ENCODE measurements at regions not wholly inside any gene's neighbourhood (a gene's known extent, or its start where the extent isn't known, plus 50 kb on each side); places are given as distances from the start of the nearest gene placed in this dataset.
"Not testable (repeated sequence)": the region's sequence is repeated elsewhere in the genome, so short reads cannot be mapped to it uniquely, and the experiment has no call there.

GRCh38 chr5:8676695-8677094 is 807.7 kb downstream of the MTRR start:
- DNase-seq, result no peak

GRCh38 chr5:8682381-8682780 is 813.4 kb downstream of the MTRR start:
- no peak for DNase-seq

DNA sequence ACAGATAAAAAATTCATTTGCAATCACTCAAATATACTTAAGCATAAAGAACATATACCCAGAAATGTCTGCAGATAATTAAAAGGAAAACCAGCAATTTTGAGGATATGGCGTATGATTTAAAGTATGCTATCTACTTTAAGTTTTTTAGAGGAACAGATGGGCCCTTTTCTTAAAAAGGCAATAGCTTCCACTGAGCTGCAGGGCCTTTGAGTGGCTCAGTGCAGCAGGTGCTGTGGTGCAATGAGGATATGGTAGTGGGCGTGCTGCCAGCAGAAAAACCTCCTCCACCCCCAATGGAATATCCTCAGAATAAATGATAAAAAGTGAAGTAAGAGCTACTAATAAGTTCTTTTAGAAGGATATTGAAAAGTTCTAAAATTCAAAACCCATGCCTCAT is 814.5 kb downstream of the MTRR start:
- DNase-seq, result no peak

GRCh38 chr5:8685704-8686103 is 816.8 kb downstream of the MTRR start:
- no peak for DNase-seq

DNA sequence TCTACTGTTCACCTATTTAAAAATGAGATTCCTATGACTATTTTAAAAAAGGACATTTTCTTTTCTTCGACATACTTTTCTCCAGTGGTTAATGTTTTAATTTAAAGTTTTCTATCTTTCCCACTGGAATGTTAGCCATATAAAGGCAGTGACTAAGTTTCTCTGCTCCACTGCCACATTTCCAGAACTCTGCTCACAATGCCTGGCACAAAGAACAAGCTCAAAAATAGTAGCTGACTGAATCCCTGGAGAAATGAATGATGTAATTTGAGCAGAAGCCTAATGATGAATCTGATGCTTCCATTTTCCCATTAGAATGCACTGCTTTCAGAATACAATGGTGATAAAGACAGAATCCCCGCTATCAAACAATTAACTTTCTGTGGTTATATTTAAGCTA is 817.8 kb downstream of the MTRR start:
- DNase-seq, result no peak

DNA sequence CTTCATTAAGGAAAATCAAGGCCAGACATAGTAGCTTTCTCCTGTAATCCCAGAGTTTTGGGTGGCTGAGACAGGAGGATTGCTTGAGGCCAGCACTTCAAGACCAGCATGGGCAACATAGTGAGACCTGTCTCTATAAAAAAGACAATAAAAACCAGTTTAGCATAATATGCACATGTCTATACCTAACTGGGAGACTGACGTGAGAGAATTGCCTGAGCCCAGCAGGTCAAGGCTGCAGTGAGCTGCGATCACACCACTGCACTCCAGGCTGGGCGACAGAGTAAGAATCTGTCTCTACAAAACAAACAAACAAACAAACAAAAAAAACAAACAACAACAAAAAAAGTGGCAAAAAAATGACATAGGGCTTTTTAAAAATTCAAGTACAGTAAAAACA is 820.8 kb downstream of the MTRR start:
- DNase-seq, result no peak

DNA sequence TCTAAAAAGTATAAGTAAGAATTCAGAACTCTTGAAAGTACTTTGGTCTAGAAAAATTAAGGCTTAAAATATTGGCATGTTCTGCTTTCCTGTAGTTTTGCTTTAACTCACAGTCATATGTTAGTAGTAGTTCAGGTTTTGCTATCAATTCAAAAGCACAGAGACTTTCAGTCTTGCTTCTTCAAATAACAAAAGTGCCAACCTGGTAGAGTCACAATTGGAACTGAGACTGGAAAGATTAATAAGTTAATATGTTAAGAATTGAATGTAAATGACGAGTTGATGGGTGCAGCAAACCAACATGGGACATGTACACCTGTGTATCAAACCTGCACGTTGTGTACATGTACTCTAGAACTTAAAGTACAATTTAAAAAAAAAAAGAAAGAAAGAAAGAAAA is 822.3 kb downstream of the MTRR start:
- no peak for DNase-seq

DNA sequence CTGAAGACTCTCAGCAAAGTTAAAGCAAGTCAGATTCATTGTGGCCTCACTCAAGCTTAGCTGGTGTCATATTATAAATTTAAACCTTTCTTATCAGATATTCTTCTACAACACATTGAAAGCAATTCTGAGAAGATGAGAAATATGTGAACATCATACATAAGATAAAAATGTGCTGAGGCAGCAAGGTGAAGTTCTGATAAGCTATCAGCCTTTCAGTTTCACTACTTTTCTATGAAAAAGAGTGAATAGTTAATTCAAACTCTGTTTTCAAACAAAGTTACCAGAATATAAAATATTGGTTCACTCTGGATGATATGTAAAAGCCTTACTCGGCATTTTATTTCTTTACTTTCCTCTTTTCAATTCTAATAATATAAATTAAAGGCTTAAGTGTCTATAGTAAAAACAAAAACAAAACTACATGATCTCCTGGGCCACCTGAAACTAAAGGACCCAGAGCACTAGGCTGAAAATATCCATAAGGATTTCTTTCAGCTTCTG is 824.4 kb downstream of the MTRR start:
- DNase-seq, result no peak

DNA sequence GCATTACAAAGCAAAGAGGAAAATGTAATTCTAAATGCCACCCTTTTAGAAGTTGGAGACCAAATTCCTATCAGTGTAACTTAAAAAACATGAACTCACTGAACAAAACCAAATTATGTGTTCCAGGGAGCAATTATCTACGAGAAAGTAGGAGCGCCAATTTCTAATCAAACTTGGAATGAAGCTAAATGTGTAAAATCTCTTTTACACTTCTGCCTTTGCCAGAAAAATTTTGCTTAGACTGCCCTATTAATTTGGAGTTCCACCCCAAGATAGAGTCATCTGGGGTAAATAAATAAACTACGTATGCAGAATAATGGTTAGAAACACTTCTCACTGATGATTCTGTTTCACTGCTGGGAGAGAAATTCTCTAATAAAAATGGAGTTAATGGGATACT is 825.6 kb downstream of the MTRR start:
- DNase-seq, result no peak

GRCh38 chr5:8695902-8696845 is 827.2 kb downstream of the MTRR start:
- no peak for DNase-seq

DNA sequence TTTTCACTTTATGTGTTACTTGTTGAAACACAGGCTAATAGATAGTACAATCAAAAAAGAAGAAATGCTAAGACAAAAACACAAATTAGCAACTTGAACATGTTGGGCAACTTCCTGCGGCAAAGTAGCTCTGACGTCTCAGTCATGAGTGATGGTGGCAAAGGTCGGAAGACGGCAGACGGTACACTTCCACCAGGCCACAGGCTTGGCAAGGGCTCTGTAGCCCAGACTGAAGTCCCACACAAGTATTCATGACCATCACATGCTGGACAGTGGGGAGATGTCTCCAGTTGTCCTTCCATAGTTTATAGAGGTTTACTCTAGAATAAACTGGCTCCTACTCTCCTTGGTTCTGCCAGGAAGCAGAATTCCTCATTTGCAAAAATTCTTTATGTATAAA is 831.3 kb downstream of the MTRR start:
- no peak for DNase-seq

- no peak for DNase-seq
These were observed 831.7 kb downstream of the MTRR start for GRCh38 chr5:8700671-8701070.

DNA sequence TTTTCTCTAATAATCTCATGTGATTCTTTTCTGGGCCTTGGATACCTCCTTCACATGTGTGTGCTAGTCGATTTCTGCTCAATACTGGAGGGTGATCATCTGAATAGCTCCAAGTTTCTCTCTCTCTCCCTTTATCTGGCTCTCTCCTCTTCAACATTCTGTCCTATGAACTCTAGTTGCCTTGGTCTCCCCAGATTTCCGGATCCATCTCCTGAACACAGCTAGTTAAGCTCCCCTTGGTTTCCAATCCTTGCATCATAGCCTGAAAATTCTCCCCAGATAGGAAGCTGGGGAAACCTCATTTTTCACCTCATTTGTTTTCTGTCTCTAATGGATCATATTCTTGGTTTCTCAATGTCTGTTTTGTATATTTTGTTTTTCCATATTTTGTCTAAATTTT is 832.3 kb downstream of the MTRR start:
- DNase-seq, result no peak

GRCh38 chr5:8710426-8710930 is 835.4 kb downstream of the SEMA5A start:
- DNase-seq, result no peak

DNA sequence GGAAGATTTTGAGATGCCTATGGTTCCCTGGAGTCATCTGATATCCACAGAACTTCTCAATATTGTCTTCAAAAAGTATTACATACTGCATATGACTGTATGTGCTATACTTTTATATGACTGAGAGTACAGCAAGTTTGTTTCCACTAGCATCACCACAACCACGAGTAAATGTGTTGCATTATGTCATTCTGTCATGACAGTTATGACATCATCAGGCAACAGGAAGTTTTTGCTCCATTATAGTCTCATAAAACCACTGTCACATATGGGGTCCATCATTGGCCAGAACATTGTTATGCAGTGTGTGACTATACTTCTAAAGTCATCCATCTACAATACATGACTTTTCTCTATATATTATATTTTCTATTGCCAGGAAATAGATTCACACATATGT is 831.7 kb downstream of the SEMA5A start:
- DNase-seq, result no peak

DNA sequence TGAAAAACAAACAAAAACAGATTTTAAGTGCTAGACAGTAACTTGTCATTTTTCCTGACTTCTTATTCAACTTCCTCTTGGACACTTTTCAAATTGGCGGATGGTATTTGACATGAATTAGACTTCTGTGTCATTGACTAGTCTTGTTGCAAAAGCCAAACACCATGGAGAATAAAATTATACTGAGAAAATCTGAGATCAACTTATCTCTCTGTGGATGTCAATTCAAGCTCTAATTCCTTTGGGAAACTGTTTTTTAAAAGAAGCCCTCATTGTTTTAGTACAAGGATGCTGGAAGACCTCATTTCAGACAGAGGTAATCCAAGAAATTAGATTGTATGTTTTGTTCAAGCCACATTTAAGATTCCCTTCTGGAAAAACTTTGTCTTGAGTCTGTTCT is 831.0 kb downstream of the SEMA5A start:
- DNase-seq, result no peak

- no peak for DNase-seq
These were observed 826.1 kb downstream of the SEMA5A start for GRCh38 chr5:8719796-8720195.

DNA sequence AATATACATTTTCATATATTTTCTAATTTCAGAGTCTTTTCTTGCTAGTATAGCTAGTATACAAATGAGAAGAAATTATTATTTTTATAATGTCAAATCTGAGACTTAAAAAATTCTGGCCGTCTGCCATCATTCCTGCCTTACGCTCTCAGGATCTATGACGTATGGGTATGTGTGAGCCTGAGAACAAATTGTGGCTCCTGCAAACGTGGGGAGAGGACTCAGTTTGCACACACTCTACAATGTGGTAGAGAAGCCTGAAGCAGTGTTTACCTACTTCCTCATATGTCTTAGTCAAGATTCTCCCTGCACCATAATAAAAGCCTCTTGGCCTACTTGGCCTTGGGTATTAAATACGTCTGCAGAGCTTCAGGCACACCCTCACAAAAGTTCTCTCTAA is 825.4 kb downstream of the SEMA5A start:
- no peak for DNase-seq

GRCh38 chr5:8721536-8721935 is 824.3 kb downstream of the SEMA5A start:
- DNase-seq, result no peak

DNA sequence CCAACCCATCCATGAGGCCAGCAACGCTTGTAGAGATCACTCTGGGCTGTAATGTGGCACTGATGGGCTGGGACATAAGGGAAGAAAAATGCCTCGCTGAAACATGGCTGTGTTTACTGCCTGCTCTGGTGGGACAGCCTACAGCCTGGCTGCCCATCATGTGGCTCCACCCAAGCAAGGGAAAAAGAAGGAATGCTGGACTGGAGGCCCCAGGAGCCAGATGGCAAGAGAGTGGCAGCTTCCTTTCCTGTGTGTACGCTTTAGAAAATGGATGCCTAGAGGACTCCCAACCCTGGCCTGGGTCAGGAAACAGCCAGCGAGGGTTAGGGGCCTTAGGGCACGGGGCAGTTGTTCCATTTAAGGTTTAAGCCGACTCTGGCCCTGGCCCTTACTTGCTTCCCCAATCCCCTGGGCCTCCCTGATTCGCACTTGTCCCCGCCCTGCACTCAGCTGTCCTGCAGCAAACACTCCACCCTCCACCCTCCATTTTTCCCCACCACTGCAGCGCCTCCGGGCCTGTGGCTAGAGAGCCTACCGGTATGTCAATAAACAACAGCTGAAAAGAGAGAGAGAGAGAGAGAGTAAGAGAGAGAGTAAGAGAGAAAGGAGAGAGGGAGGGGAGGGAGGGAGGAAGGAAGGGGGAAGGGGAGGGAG is 819.4 kb downstream of the SEMA5A start:
- DNase-seq, result no peak

DNA sequence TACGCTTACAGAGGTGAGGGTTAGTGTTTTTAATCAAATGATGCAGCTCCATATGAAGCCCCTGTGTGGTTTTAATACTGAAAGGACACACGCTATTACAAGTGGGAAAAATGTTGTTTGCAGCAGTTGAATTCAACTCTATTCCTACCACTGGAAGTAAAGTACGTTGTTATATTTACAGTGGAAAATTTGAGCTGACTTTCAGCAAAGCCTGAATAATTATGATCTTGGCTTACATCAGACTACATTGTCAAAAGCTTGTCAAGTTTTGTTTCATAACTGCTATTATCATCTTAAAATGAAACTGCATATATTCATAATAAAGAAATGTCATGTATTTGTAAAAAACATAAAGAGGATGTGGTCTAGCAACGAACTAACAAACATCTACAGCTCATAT is 818.5 kb downstream of the SEMA5A start:
- DNase-seq, result no peak

GRCh38 chr5:8729437-8729836 is 816.4 kb downstream of the SEMA5A start:
- no peak for DNase-seq

DNA sequence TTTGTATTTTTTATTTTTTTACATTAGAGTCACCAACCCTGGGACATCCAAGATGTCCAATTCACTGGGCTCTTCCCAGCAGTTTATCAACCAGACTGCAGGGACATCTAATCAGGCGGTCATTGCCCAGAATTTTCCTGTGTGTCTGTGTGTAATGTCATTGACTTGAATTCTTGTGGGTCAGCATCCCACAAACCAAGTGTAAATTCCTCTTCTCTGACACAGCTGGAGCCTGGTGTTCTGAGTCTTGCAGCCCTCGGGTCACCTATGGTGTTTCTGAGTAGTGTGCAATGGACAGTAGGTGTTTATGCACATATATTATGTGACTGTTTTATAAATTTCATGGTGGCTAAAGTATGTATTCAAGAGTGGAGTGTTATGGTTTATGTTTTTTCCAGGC is 815.7 kb downstream of the SEMA5A start:
- no peak for DNase-seq

DNA sequence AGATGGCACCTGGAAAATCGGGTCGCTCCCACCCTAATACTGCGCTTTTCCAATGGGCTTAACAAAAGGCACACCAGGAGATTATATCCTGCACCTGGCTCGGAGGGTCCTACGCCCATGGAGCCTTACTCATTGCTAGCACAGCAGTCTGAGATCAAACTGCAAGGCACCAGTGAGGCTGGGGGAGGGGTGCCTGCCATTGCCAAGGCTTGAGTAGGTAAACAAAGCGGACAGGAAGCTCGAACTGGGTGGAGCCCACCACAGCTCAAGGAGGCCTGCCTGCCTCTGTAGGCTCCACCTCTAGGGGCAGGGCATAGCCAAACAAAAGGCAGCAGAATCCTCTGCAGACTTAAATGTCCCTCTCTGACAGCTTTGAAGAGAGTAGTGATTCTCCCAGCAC is 814.8 kb downstream of the SEMA5A start:
- not testable (repeated sequence) for DNase-seq
